SK-N-SH (cell line): ENCODE measurements at regions not wholly inside any gene's neighbourhood (a gene's known extent, or its start where the extent isn't known, plus 50 kb on each side); places are given as distances from the start of the nearest gene placed in this dataset.

ENCODE experiments used
- CTCF ChIA-PET: fragments of 300-600, 350-600 bp; formaldehyde crosslinking; extraction: SDS; loops from one replicate; lab custom pipeline; 2021; lab: Yijun Ruan, JAX
- POLR2A ChIA-PET: fragments of 350-600 bp; sonication (Branson Sonifier 250); formaldehyde crosslinking; extraction: SDS; loops from one replicate; lab custom pipeline; 2020; ENCODE audit warnings: antibody characterized with exemption, inconsistent platforms; lab: Yijun Ruan, JAX
- DNase-seq: peaks from one replicate; pipeline ENCODE4 v3.0.0; 2012
- H2AFZ ChIP-seq: fragments of 200-600 bp; sonication (generic); 2 replicates; pipeline ENCODE4 v1.8.1; 2016; ENCODE audit warnings: antibody characterized with exemption, mild to moderate bottlenecking, low read depth
- H3F3A ChIP-seq: fragments of 200-600 bp; sonication (generic); replicated peaks from 2 replicates; pipeline ENCODE3; 2016; ENCODE audit warnings: antibody characterized with exemption, mild to moderate bottlenecking; ENCODE audit not compliant: insufficient read depth
- H3K27ac ChIP-seq, 2 experiments: fragments of 200-500 bp in 1 of 2; fragments of 200-600 bp in 1 of 2; sonication (Bioruptor generic) in 1 of 2; sonication (generic), shearing (Covaris generic) in 1 of 2; 2 replicates each; pipeline versions ENCODE4 v1.5.1 to v1.6.1; 2014 to 2016; ENCODE audit warnings: low read depth in 2 of 2, inconsistent platforms in 1 of 2, low read length in 1 of 2, mild to moderate bottlenecking in 1 of 2, mixed read lengths in 1 of 2
- H3K27me3 ChIP-seq: fragments of 200-600 bp; sonication (generic), shearing (Covaris generic); 2 replicates; pipeline ENCODE4 v1.6.1; 2016; ENCODE audit warnings: mixed run types; ENCODE audit not compliant: insufficient read depth
- H3K36me3 ChIP-seq, 2 experiments: fragments of 200-500 bp in 1 of 2; fragments of 200-600 bp in 1 of 2; sonication (Bioruptor generic) in 1 of 2; sonication (generic) in 1 of 2; replicated peaks in 1 of 2; 2 replicates each; pipeline versions ENCODE3 to v1.5.1; 2014 to 2016; ENCODE audit warnings: low read length in 1 of 2, mild to moderate bottlenecking in 1 of 2; ENCODE audit not compliant: insufficient read depth in 2 of 2, control insufficient read depth in 1 of 2
- H3K4me1 ChIP-seq, 2 experiments: fragments of 200-500 bp in 1 of 2; fragments of 200-600 bp in 1 of 2; sonication (Bioruptor generic) in 1 of 2; sonication (generic), shearing (Covaris generic) in 1 of 2; 2 replicates each; pipeline versions ENCODE4 v1.5.1 to v1.6.1; 2014 to 2016; ENCODE audit warnings: low read depth in 1 of 2, low read length in 1 of 2, mixed run types in 1 of 2; ENCODE audit not compliant: insufficient read depth in 2 of 2, control insufficient read depth in 1 of 2
- H3K4me2 ChIP-seq: fragments of 200-600 bp; sonication (generic), shearing (Covaris generic); 2 replicates; pipeline ENCODE4 v1.6.1; 2017; ENCODE audit warnings: mixed run types
- H3K4me3 ChIP-seq, 2 experiments: fragments of 200-500 bp in 1 of 2; fragments of 200-600 bp in 1 of 2; sonication (Bioruptor generic) in 1 of 2; sonication (generic), shearing (Covaris generic) in 1 of 2; 2 replicates each; pipeline versions ENCODE4 v1.5.1 to v1.8.1; 2014 to 2016; ENCODE audit warnings: low read depth in 2 of 2, inconsistent platforms in 1 of 2, low read length in 1 of 2, mild to moderate bottlenecking in 1 of 2, mixed read lengths in 1 of 2, moderate library complexity in 1 of 2
- H3K79me2 ChIP-seq: fragments of 200-600 bp; sonication (generic); 2 replicates; pipeline ENCODE4 v1.8.1; 2017; ENCODE audit warnings: mild to moderate bottlenecking; ENCODE audit not compliant: insufficient read depth
- H3K9ac ChIP-seq: fragments of 200-600 bp; sonication (generic); 2 replicates; pipeline ENCODE4 v1.6.1; 2017; ENCODE audit warnings: mixed run types
- H3K9me2 ChIP-seq: fragments of 200-600 bp; sonication (generic); 2 replicates; pipeline ENCODE4 v1.6.1; 2017; ENCODE audit warnings: mixed run types
- H3K9me3 ChIP-seq: fragments of 200-600 bp; sonication (generic); 2 replicates; pipeline ENCODE4 v1.6.1; 2017; ENCODE audit warnings: mixed run types, mild to moderate bottlenecking, moderate library complexity
- H4K20me1 ChIP-seq: fragments of 200-600 bp; sonication (generic); 2 replicates; pipeline ENCODE4 v1.6.1; 2017; ENCODE audit warnings: mild to moderate bottlenecking, mixed run types; ENCODE audit not compliant: insufficient read depth
- ELF1 ChIP-seq: IDR thresholded peaks from 2 replicates; pipeline ENCODE4 v1.4.0; 2012
- FOSL2 ChIP-seq: IDR thresholded peaks from 2 replicates; pipeline ENCODE4 v1.4.0; 2012; ENCODE audit warnings: low read depth, mild to moderate bottlenecking, moderate library complexity, borderline replicate concordance
- MEF2A ChIP-seq: IDR thresholded peaks from 2 replicates; pipeline ENCODE4 v1.4.0; 2012; ENCODE audit warnings: low read depth, borderline replicate concordance
- MXI1 ChIP-seq: IDR thresholded peaks from 2 replicates; pipeline ENCODE4 v1.6.1; 2012; ENCODE audit warnings: mild to moderate bottlenecking, low read depth, low read length, improper control_type of control experiment
- NRF1 ChIP-seq: IDR thresholded peaks from 2 replicates; pipeline ENCODE4 v1.6.1; 2012; ENCODE audit warnings: low read depth, mild to moderate bottlenecking, low read length
- POLR2AphosphoS5 ChIP-seq: IDR thresholded peaks from 2 replicates; pipeline ENCODE4 v1.6.1; 2012; ENCODE audit warnings: low read depth, low read length
- RAD21 ChIP-seq: IDR thresholded peaks from 2 replicates; pipeline ENCODE4 v1.6.1; 2012; ENCODE audit warnings: mild to moderate bottlenecking, low read length
- RCOR1 ChIP-seq: fragments of 150-350 bp; IDR thresholded peaks from 2 replicates; pipeline ENCODE4 v1.6.1; 2017; ENCODE audit warnings: antibody characterized with exemption, low read length
- RFX5 ChIP-seq: IDR thresholded peaks from 2 replicates; pipeline ENCODE4 v1.6.1; 2012; ENCODE audit warnings: mild to moderate bottlenecking, improper control_type of control experiment, low read length
- RXRA ChIP-seq: IDR thresholded peaks from 2 replicates; pipeline ENCODE4 v1.4.0; 2012; ENCODE audit warnings: low read depth, mild to moderate bottlenecking, borderline replicate concordance
- TCF12 ChIP-seq: IDR thresholded peaks from 2 replicates; pipeline ENCODE4 v1.4.0; 2012
- WGBS: methylation state at CpG from one replicate; pipeline ENCODE4 v1.1.6; 2017; ENCODE audit warnings: low lambda C conversion rate; 5-methylcytosine and 5-hydroxymethylcytosine counted together
- TF ChIP-seq, protein P1 (sequence below): IDR thresholded peaks from 2 replicates; pipeline ENCODE4 v1.4.0; 2012; ENCODE audit warnings: low read depth
- TF ChIP-seq, protein P2 (sequence below): IDR thresholded peaks from 2 replicates; pipeline ENCODE4 v1.6.1; 2012; ENCODE audit warnings: mild to moderate bottlenecking, low read depth, low read length, moderate library complexity
- TF ChIP-seq, protein P3 (sequence below): fragments of 150-350 bp; IDR thresholded peaks from 2 replicates; pipeline ENCODE4 v1.6.1; 2016; ENCODE audit warnings: mild to moderate bottlenecking, low read depth, low read length
- TF ChIP-seq, protein P4 (sequence below): IDR thresholded peaks from 2 replicates; pipeline ENCODE4 v1.4.0; 2012; ENCODE audit warnings: low read depth, borderline replicate concordance
- TF ChIP-seq, protein P5 (sequence below): fragments of 200-600 bp; sonication (generic); IDR thresholded peaks from 2 replicates; pipeline ENCODE4 v1.6.1; 2017; ENCODE audit warnings: antibody characterized with exemption, mild to moderate bottlenecking, moderate library complexity

DNA sequence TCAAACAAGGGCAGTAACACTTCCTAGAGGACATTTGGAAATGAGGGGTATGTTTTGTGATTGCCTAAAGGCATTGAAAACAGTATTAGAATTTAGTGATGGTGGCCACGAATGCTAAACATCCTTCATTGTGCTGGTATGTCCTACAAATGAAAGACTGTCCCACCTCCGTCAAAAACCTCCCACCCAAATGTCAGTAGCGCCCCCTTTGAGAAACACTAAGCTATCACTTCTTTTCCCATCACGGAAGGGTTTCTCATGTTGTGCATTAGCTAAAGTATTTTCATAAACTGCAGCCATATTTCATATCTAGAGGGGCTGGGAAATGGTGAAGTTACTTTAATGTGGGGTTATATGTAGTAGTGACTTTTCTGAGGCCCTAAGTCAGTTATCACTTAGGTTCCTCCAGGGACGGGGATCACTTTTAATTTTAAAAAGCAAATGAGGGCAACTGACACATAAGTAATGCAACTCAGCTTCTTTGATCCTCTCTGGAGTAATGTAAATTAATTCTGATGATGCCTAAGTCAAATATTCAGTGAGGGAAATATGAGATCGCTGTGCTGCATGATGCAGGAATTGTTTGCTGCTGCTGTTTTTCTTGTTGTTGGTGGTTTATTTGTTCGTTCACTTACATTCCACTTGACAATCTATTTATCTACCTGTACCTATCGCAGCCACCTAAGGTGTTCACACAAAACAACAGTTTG lies 1403.4 kb upstream of the TENM4 start:
- Histone ChIP-seq H3K27ac (no peak overlapping the region), H3K4me1 (no peaks in the 10 kb centered on the region), H3K9me3 (no peaks in the 10 kb centered on the region), H3K9ac (no peak overlapping the region), H3F3A (no peaks in the 10 kb centered on the region), H3K79me2 (no peaks in the 10 kb centered on the region), H3K4me3 (no peak overlapping the region), H3K36me3 (no peaks in the 10 kb centered on the region), H3K9me2 (no peaks in the 10 kb centered on the region), H2AFZ (no peak overlapping the region), H4K20me1 (no peaks in the 10 kb centered on the region), H3K4me2 (no peak overlapping the region), H3K27me3 (no peaks in the 10 kb centered on the region)
- ChIA-PET POLR2A (no interaction called here), CTCF (no interaction called here)
- DNase-seq = no peak
- 38% methylated on average over 8 of the region's 8 CpGs for WGBS
- TF ChIP-seq FOSL2 = no peak
- TF ChIP-seq MXI1 = no peak
- TF ChIP-seq TCF12 = no peak
- TF ChIP-seq, protein P1, sequence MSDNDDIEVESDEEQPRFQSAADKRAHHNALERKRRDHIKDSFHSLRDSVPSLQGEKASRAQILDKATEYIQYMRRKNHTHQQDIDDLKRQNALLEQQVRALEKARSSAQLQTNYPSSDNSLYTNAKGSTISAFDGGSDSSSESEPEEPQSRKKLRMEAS = no peak
- TF ChIP-seq RAD21 = no peak
- no peak for TF ChIP-seq ELF1
- TF ChIP-seq NRF1 = no peak
- no peak for TF ChIP-seq RCOR1

DNA sequence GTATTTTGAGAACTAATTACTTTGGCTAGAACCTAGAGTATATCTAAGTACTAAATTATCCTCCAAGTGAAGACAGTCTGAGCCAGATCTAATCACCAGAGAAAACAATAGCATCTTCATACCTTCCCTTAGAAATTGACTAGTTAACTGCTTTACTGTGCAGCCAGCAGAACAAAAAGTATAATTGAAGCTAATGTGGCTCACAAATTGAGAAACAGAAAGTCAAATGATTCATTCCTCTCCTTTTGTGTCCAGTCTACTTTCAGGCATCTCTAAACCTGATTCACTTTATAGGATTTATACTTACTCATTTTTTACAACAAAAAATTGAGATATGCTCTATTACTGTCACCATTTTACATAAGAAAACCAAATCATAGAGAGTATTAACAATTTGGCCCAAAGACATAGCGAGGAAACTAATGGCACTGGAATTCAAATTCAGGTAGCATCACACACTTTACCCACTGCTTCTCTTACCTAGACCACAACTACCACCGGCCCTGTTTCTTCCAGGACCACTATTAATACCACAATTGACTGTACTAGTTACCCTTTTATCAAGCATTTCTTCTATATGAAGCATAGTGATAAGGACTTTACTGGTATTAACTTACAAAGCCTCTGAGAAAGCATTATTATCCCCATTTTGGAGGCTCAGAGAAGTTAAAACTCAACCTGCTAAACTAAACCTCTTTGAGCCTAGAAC lies 1402.6 kb upstream of the TENM4 start:
- Histone ChIP-seq H3K79me2 (no peaks in the 10 kb centered on the region), H3K9ac (no peak overlapping the region), H3K4me2 (no peak overlapping the region), H4K20me1 (no peaks in the 10 kb centered on the region), H3K4me3 (no peak overlapping the region), H3K27me3 (no peaks in the 10 kb centered on the region), H3K27ac (no peak overlapping the region), H3K4me1 (no peaks in the 10 kb centered on the region), H3K9me2 (no peaks in the 10 kb centered on the region), H3K36me3 (no peaks in the 10 kb centered on the region)
- CTCF ChIA-PET = interaction anchor here (0.9 kb wide), 1 partner anchor 10 kb away, joined by 3 read pairs; no protein-coding TSS in a partner anchor
- TF ChIP-seq, protein P2, sequence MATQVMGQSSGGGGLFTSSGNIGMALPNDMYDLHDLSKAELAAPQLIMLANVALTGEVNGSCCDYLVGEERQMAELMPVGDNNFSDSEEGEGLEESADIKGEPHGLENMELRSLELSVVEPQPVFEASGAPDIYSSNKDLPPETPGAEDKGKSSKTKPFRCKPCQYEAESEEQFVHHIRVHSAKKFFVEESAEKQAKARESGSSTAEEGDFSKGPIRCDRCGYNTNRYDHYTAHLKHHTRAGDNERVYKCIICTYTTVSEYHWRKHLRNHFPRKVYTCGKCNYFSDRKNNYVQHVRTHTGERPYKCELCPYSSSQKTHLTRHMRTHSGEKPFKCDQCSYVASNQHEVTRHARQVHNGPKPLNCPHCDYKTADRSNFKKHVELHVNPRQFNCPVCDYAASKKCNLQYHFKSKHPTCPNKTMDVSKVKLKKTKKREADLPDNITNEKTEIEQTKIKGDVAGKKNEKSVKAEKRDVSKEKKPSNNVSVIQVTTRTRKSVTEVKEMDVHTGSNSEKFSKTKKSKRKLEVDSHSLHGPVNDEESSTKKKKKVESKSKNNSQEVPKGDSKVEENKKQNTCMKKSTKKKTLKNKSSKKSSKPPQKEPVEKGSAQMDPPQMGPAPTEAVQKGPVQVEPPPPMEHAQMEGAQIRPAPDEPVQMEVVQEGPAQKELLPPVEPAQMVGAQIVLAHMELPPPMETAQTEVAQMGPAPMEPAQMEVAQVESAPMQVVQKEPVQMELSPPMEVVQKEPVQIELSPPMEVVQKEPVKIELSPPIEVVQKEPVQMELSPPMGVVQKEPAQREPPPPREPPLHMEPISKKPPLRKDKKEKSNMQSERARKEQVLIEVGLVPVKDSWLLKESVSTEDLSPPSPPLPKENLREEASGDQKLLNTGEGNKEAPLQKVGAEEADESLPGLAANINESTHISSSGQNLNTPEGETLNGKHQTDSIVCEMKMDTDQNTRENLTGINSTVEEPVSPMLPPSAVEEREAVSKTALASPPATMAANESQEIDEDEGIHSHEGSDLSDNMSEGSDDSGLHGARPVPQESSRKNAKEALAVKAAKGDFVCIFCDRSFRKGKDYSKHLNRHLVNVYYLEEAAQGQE = no peak
- TF ChIP-seq MXI1 (no peak), RXRA (no peak), RAD21 (no peak), POLR2AphosphoS5 (no peak), MEF2A (no peak), RFX5 (no peak)
- TF ChIP-seq, protein P3, sequence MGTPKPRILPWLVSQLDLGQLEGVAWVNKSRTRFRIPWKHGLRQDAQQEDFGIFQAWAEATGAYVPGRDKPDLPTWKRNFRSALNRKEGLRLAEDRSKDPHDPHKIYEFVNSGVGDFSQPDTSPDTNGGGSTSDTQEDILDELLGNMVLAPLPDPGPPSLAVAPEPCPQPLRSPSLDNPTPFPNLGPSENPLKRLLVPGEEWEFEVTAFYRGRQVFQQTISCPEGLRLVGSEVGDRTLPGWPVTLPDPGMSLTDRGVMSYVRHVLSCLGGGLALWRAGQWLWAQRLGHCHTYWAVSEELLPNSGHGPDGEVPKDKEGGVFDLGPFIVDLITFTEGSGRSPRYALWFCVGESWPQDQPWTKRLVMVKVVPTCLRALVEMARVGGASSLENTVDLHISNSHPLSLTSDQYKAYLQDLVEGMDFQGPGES = no peak
- TF ChIP-seq, protein P4, sequence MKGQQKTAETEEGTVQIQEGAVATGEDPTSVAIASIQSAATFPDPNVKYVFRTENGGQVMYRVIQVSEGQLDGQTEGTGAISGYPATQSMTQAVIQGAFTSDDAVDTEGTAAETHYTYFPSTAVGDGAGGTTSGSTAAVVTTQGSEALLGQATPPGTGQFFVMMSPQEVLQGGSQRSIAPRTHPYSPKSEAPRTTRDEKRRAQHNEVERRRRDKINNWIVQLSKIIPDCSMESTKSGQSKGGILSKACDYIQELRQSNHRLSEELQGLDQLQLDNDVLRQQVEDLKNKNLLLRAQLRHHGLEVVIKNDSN = no peak
- TF ChIP-seq, protein P5, sequence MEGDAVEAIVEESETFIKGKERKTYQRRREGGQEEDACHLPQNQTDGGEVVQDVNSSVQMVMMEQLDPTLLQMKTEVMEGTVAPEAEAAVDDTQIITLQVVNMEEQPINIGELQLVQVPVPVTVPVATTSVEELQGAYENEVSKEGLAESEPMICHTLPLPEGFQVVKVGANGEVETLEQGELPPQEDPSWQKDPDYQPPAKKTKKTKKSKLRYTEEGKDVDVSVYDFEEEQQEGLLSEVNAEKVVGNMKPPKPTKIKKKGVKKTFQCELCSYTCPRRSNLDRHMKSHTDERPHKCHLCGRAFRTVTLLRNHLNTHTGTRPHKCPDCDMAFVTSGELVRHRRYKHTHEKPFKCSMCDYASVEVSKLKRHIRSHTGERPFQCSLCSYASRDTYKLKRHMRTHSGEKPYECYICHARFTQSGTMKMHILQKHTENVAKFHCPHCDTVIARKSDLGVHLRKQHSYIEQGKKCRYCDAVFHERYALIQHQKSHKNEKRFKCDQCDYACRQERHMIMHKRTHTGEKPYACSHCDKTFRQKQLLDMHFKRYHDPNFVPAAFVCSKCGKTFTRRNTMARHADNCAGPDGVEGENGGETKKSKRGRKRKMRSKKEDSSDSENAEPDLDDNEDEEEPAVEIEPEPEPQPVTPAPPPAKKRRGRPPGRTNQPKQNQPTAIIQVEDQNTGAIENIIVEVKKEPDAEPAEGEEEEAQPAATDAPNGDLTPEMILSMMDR = no peak
- TF ChIP-seq, all 33 proteins: peak for 0
- DNase-seq = no peak
- POLR2A ChIA-PET = no interaction called here
- Histone ChIP-seq H3K9me3 (no peaks in the 10 kb centered on the region), H3F3A (no peaks in the 10 kb centered on the region), H2AFZ (no peak overlapping the region)
- WGBS = 23% methylated on average over 2 of the region's 2 CpGs
